ENCODE measurements at regions not wholly inside any gene's neighbourhood (a gene's known extent, or its start where the extent isn't known, plus 50 kb on each side); places are given as distances from the start of the nearest gene placed in this dataset.
A peak's percentile ranks its signal among the peaks of the same experiment; 100 is the strongest.
"Not testable (repeated sequence)": the region's sequence is repeated elsewhere in the genome, so short reads cannot be mapped to it uniquely, and the experiment has no call there.

DNA sequence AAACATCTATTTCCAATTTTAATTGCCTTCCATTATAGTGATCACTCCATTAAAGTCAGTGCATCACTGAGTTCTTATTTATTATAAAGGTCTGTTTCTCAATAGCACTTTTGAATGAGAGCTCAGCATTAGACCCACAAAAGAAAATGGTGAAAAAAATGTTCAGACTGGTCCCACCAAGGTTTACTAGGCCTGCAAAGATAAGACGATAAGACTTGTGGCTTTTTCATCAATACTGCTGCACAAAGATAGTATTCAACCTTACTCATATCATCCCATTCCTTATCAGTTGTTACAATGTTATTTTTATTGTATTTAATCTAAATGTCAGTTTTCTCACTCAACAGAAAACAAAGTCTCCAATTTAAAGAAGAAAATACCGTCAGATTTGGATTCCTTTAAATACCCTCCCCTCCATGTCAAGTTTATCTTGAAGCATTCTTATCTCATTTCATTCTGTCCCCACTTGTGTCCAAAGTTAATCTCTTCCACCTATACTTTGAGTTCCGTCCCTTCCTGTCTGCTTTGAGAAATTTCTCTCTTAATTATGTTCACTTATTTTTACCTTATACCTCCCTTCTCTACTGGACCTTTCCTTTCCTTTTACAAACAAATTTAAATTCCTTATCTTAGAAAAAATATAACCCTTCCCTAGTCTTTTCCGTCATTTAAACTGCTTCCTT, 140.0 kb downstream of the GASK1B start:
- DNase-seq (ENCODE audit: low read depth), result no peak
- TF ChIP-seq, protein P1, sequence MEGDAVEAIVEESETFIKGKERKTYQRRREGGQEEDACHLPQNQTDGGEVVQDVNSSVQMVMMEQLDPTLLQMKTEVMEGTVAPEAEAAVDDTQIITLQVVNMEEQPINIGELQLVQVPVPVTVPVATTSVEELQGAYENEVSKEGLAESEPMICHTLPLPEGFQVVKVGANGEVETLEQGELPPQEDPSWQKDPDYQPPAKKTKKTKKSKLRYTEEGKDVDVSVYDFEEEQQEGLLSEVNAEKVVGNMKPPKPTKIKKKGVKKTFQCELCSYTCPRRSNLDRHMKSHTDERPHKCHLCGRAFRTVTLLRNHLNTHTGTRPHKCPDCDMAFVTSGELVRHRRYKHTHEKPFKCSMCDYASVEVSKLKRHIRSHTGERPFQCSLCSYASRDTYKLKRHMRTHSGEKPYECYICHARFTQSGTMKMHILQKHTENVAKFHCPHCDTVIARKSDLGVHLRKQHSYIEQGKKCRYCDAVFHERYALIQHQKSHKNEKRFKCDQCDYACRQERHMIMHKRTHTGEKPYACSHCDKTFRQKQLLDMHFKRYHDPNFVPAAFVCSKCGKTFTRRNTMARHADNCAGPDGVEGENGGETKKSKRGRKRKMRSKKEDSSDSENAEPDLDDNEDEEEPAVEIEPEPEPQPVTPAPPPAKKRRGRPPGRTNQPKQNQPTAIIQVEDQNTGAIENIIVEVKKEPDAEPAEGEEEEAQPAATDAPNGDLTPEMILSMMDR (IDR thresholded peaks at IDR 0.05; ENCODE audit: insufficient read depth, low read depth, low read length, missing control alignments), result no peak
- H3K4me3 ChIP-seq (ENCODE audit: low read length), result no peak overlapping the region

- DNase-seq (ENCODE audit: low read depth); H3K4me3 ChIP-seq (ENCODE audit: low read length): not testable (repeated sequence)
These were observed 144.4 kb downstream of the GASK1B start for GRCh38 chr4:158028381-158028780.

- TF ChIP-seq, protein P1 (IDR thresholded peaks at IDR 0.05; ENCODE audit: insufficient read depth, low read depth, low read length, missing control alignments), result no peak
- DNase-seq (ENCODE audit: low read depth), result peak; percentile 87
These were observed 147.7 kb downstream of the GASK1B start for GRCh38 chr4:158025131-158025530.

GRCh38 chr4:158020734-158021346, 152.0 kb downstream of the GASK1B start:
- no peak overlapping the region for H3K4me3 ChIP-seq (ENCODE audit: low read length)
- DNase-seq (ENCODE audit: low read depth), result peak; percentile 91
- TF ChIP-seq, protein P1 (IDR thresholded peaks at IDR 0.05; ENCODE audit: insufficient read depth, low read depth, low read length, missing control alignments), result no peak

More at GRCh38 chr4:158025131-158025530, 147.7 kb downstream of the GASK1B start:
- no peak overlapping the region for H3K4me3 ChIP-seq (ENCODE audit: low read length)

- peak; percentile 79 for DNase-seq (ENCODE audit: low read depth)
- no peak overlapping the region for H3K4me3 ChIP-seq (ENCODE audit: low read length)
- TF ChIP-seq, protein P1 (IDR thresholded peaks at IDR 0.05; ENCODE audit: insufficient read depth, low read depth, low read length, missing control alignments), result no peak
These were observed 152.6 kb downstream of the GASK1B start for GRCh38 chr4:158020176-158020575.

GRCh38 chr4:158018831-158019230, 154.0 kb downstream of the GASK1B start:
- DNase-seq (ENCODE audit: low read depth), result no peak
- TF ChIP-seq, protein P1 (IDR thresholded peaks at IDR 0.05; ENCODE audit: insufficient read depth, low read depth, low read length, missing control alignments), result no peak
- no peak overlapping the region for H3K4me3 ChIP-seq (ENCODE audit: low read length)

- DNase-seq (ENCODE audit: low read depth), result no peak
- no peak overlapping the region for H3K4me3 ChIP-seq (ENCODE audit: low read length)
- TF ChIP-seq, protein P1 (IDR thresholded peaks at IDR 0.05; ENCODE audit: insufficient read depth, low read depth, low read length, missing control alignments), result no peak
These were observed 154.5 kb downstream of the GASK1B start for GRCh38 chr4:158018221-158018830.
